ENCODE measurements at regions not wholly inside any gene's neighbourhood (a gene's known extent, or its start where the extent isn't known, plus 50 kb on each side); places are given as distances from the start of the nearest gene placed in this dataset.

- H3K27ac Mint-ChIP-seq: no peak overlapping the region
- H3K36me3 Mint-ChIP-seq (ENCODE audit: low read depth): no peaks in the 10 kb centered on the region
- no peaks in the 10 kb centered on the region for H3K9me3 Mint-ChIP-seq
- intact Hi-C loops (cut with micrococcal nuclease): no loop called here
- H3K27me3 Mint-ChIP-seq: no peaks in the 10 kb centered on the region
- no peak overlapping the region for H3K4me3 Mint-ChIP-seq
- H3K4me1 Mint-ChIP-seq (ENCODE audit: low read depth): no peaks in the 10 kb centered on the region
Observed at GRCh38 chr1:60564916-60565750, 491.6 kb upstream of the C1orf87 start.

GRCh38 chr1:60563777-60564535 lies 490.4 kb upstream of the C1orf87 start:
- no peaks in the 10 kb centered on the region for H3K36me3 Mint-ChIP-seq (ENCODE audit: low read depth)
- no peaks in the 10 kb centered on the region for H3K9me3 Mint-ChIP-seq
- no peaks in the 10 kb centered on the region for H3K27me3 Mint-ChIP-seq
- H3K27ac Mint-ChIP-seq: no peak overlapping the region
- no peaks in the 10 kb centered on the region for H3K4me1 Mint-ChIP-seq (ENCODE audit: low read depth)
- intact Hi-C loops (cut with micrococcal nuclease): no loop called here
- H3K4me3 Mint-ChIP-seq: no peak overlapping the region

- Mint-ChIP-seq H3K36me3 (ENCODE audit: low read depth) (no peaks in the 10 kb centered on the region), H3K27ac (no peak overlapping the region), H3K27me3 (no peaks in the 10 kb centered on the region), H3K4me3 (no peak overlapping the region), H3K4me1 (ENCODE audit: low read depth) (no peaks in the 10 kb centered on the region), H3K9me3 (no peaks in the 10 kb centered on the region)
- intact Hi-C loops (cut with micrococcal nuclease): no loop called here
Observed at GRCh38 chr1:60562740-60563139, 489.2 kb upstream of the C1orf87 start.

DNA sequence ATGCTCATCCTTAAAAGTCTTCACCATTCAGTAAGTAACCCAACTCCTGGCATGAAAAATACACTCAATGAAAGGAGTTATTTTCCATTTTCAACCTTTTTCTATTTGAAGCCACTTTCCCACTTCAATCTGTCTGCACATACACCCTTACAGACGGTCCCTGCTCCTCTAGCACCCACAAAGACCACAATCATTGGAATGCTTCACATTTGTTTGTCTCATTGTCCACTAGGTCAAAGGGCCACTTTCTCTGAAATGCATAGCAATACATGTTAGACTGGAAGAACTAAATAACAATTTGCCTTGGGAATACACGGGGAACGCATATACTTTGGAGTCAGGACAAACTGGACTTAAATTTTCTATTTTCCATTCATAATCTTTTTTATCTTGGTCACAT lies 487.1 kb upstream of the C1orf87 start:
- Mint-ChIP-seq H3K4me3 (no peak overlapping the region), H3K27me3 (no peaks in the 10 kb centered on the region)

GRCh38 chr1:60558236-60558635 lies 484.7 kb upstream of the C1orf87 start:
- H3K27me3 Mint-ChIP-seq: no peaks in the 10 kb centered on the region
- H3K4me3 Mint-ChIP-seq: no peak overlapping the region
- intact Hi-C loops (cut with micrococcal nuclease): no loop called here
- H3K4me1 Mint-ChIP-seq (ENCODE audit: low read depth): no peaks in the 10 kb centered on the region
- H3K27ac Mint-ChIP-seq: no peak overlapping the region
- no peaks in the 10 kb centered on the region for H3K9me3 Mint-ChIP-seq
- H3K36me3 Mint-ChIP-seq (ENCODE audit: low read depth): no peaks in the 10 kb centered on the region

More for the DNA sequence above, 487.1 kb upstream of the C1orf87 start:
- Mint-ChIP-seq H3K4me1 (ENCODE audit: low read depth) (no peaks in the 10 kb centered on the region), H3K27ac (no peak overlapping the region), H3K36me3 (ENCODE audit: low read depth) (no peaks in the 10 kb centered on the region), H3K9me3 (no peaks in the 10 kb centered on the region)
- intact Hi-C loops (cut with micrococcal nuclease): no loop called here

DNA sequence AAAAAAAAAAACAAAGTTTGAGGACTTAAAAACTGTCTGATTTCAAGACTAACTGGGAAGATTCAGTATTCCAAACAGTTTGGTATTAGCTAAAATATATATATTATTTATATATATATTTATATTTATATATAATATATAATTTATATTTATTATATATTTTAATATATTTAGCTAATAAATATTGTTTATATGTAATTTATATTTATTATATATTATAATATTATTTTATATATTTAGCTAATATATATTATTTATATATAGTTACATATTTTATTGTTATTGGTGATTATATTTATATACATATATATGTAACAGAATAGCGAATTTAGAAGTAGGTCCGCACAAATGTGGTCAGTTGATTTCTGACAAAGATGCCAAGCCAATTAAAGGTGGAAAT lies 480.2 kb upstream of the C1orf87 start:
- no peak overlapping the region for H3K27ac Mint-ChIP-seq
- no peak overlapping the region for H3K4me3 Mint-ChIP-seq
- H3K27me3 Mint-ChIP-seq: no peaks in the 10 kb centered on the region
- no peaks in the 10 kb centered on the region for H3K9me3 Mint-ChIP-seq
- no peaks in the 10 kb centered on the region for H3K4me1 Mint-ChIP-seq (ENCODE audit: low read depth)
- no peaks in the 10 kb centered on the region for H3K36me3 Mint-ChIP-seq (ENCODE audit: low read depth)
- intact Hi-C loops (cut with micrococcal nuclease): no loop called here

DNA sequence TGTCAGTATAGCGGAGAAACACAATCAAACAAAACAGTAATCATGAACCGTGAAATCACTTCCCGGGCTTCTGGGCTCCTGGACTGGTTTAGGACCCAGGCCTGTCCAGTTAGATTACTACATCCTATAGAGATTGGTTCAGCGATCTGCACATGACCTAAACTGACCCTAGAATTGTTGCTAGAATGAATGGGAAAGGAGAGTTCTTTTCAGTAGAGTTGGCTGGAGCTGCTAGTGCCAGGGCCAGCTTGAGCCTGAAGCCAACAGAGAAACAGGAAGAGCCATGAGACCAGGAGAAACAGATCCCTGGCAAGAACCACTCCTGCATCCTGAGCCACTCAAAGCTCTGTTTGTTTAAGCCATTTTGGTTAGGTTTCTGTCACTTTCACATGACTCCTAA lies 474.3 kb upstream of the C1orf87 start:
- intact Hi-C loops (cut with micrococcal nuclease): no loop called here
- no peaks in the 10 kb centered on the region for H3K9me3 Mint-ChIP-seq
- H3K27me3 Mint-ChIP-seq: no peaks in the 10 kb centered on the region
- no peaks in the 10 kb centered on the region for H3K4me1 Mint-ChIP-seq (ENCODE audit: low read depth)
- H3K4me3 Mint-ChIP-seq: no peak overlapping the region
- H3K27ac Mint-ChIP-seq: no peak overlapping the region
- H3K36me3 Mint-ChIP-seq (ENCODE audit: low read depth): no peaks in the 10 kb centered on the region

DNA sequence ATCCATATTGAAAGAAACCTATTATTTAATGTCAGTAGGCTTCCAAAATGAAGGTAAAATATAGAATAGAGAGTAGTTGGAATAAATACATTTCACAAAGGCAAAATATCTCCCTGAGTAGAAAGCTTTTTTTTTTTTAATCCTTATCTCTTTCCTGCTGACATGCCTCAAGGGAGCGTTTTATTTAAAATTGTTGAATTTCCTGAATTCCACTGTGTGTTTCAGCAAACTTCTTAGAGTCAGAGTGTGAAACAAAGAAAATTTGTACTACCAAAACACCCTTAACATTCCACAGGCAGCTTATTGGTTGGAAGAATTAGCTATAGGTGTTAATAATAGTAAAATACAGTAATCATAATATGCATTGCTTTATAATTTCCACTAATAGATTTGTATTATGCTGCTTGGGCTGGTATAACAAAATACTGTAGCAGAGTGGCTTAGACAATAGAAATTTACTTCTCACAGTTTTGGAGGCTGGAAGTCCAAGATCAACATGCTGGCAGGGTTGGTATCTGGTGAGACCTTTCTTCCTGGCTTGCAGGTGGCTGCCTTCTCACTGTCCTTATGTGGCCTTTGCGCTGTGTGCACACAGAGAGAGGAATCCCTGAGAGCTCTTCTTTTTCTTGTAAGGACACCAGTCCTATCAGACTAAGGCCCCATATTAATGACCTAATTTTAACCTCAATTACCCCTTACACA lies 468.4 kb upstream of the C1orf87 start:
- Mint-ChIP-seq H3K27me3 (no peaks in the 10 kb centered on the region), H3K4me3 (no peak overlapping the region), H3K4me1 (ENCODE audit: low read depth) (peaks cover 6% of the 10 kb centered on the region), H3K9me3 (peaks cover 12% of the 10 kb centered on the region), H3K36me3 (ENCODE audit: low read depth) (no peaks in the 10 kb centered on the region), H3K27ac (no peak overlapping the region)
- intact Hi-C loops (cut with micrococcal nuclease): no loop called here

DNA sequence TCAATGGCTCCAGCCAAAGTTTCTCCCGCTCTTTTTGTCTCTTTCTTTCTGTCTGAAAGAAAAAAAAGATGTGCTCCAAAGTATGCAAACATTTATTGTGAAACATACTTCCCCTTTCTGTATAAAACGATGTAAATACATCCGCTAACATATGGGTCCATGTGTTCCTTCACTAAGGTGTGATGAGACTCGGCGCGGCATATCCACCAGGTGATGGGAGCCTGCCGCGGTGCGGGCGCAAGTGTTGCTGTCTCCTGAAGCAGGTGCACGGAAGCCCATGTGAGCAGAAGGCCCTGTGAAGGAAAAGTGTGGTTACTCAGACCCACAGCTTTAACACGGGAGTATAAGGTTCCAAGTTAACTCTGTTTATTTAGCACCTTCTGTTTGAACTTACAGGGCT lies 466.6 kb upstream of the C1orf87 start:
- no peaks in the 10 kb centered on the region for H3K36me3 Mint-ChIP-seq (ENCODE audit: low read depth)
- intact Hi-C loops (cut with micrococcal nuclease): no loop called here
- peaks cover 6% of the 10 kb centered on the region for H3K4me1 Mint-ChIP-seq (ENCODE audit: low read depth)
- no peak overlapping the region for H3K4me3 Mint-ChIP-seq
- H3K9me3 Mint-ChIP-seq: peaks cover 19% of the 10 kb centered on the region
- no peak overlapping the region for H3K27ac Mint-ChIP-seq
- H3K27me3 Mint-ChIP-seq: no peaks in the 10 kb centered on the region

DNA sequence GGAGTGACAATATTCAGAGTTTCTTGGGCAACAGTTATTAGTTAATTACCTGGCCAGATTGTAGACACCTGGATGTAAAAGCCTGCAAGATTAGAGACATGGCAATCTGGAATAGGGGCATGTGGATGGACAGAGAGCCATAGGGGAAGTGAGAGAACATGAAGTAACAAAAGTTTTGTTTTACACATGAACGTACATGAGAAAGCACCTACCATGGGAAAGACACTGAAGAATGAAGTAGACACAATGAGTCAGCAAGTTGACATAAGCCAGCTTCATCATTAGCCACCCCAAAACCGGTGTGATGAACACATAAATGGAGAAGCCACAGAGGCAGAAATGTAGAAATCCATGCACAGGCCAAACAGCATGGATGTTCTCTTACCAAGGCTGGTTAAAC lies 462.1 kb upstream of the C1orf87 start:
- peaks cover 19% of the 10 kb centered on the region for H3K9me3 Mint-ChIP-seq
- no peaks in the 10 kb centered on the region for H3K36me3 Mint-ChIP-seq (ENCODE audit: low read depth)
- intact Hi-C loops (cut with micrococcal nuclease): no loop called here
- no peak overlapping the region for H3K4me3 Mint-ChIP-seq
- H3K27ac Mint-ChIP-seq: no peak overlapping the region
- no peaks in the 10 kb centered on the region for H3K27me3 Mint-ChIP-seq
- H3K4me1 Mint-ChIP-seq (ENCODE audit: low read depth): peaks cover 6% of the 10 kb centered on the region

DNA sequence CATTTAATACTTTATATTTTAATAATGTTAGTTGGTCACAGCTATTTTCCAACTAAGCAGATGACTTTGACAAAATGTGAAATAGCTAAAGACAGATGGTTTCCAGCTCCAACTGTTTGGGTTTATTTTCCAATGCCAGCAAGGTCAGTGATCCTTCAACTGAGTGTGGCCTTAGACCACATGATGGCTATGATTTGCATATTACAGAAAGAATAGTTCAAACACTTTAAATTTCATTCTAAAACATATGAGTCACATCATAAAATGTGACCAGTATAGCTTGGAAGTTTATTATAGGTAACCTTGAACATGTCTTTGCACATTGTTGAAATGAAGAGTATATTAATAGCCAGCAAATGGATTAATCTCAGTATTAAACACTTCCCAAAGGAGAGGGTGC lies 454.0 kb upstream of the C1orf87 start:
- Mint-ChIP-seq H3K27ac (no peak overlapping the region), H3K9me3 (peaks cover 7% of the 10 kb centered on the region), H3K27me3 (no peaks in the 10 kb centered on the region), H3K36me3 (ENCODE audit: low read depth) (no peaks in the 10 kb centered on the region), H3K4me1 (ENCODE audit: low read depth) (no peaks in the 10 kb centered on the region), H3K4me3 (no peak overlapping the region)
- intact Hi-C loops (cut with micrococcal nuclease): no loop called here

- Mint-ChIP-seq H3K36me3 (ENCODE audit: low read depth) (no peaks in the 10 kb centered on the region), H3K4me3 (no peak overlapping the region), H3K4me1 (ENCODE audit: low read depth) (no peaks in the 10 kb centered on the region), H3K9me3 (no peaks in the 10 kb centered on the region), H3K27me3 (no peaks in the 10 kb centered on the region), H3K27ac (no peak overlapping the region)
- intact Hi-C loops (cut with micrococcal nuclease): no loop called here
Observed at GRCh38 chr1:60516996-60517395, 443.4 kb upstream of the C1orf87 start.

DNA sequence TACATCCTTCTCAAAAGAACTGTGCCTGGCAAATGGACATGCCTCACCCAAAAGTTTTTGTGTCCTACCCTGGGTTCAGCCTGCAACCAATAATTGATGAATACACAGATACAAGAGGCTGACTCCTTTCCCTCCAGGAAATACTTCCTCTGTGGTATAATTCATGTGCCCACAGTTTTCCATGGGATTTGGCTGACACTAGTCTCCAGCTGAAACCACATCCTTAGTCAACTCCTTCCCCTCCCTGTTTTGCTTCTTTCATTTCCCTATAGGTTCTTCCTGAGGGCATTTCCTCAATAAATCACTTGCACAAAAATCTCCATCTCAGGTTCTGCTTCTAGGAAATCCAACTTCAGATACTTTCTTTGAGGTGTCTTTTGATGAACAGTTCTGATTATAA lies 436.6 kb upstream of the C1orf87 start:
- H3K9me3 Mint-ChIP-seq: no peaks in the 10 kb centered on the region
- no peak overlapping the region for H3K4me3 Mint-ChIP-seq
- intact Hi-C loops (cut with micrococcal nuclease): no loop called here
- H3K27me3 Mint-ChIP-seq: no peaks in the 10 kb centered on the region
- peaks cover 7% of the 10 kb centered on the region for H3K4me1 Mint-ChIP-seq (ENCODE audit: low read depth)
- no peak overlapping the region for H3K27ac Mint-ChIP-seq
- no peaks in the 10 kb centered on the region for H3K36me3 Mint-ChIP-seq (ENCODE audit: low read depth)

- H3K27ac Mint-ChIP-seq: no peak overlapping the region
- H3K36me3 Mint-ChIP-seq (ENCODE audit: low read depth): no peaks in the 10 kb centered on the region
- H3K4me1 Mint-ChIP-seq (ENCODE audit: low read depth): no peaks in the 10 kb centered on the region
- intact Hi-C loops (cut with micrococcal nuclease): no loop called here
- no peaks in the 10 kb centered on the region for H3K27me3 Mint-ChIP-seq
- H3K4me3 Mint-ChIP-seq: no peak overlapping the region
- H3K9me3 Mint-ChIP-seq: peaks cover 21% of the 10 kb centered on the region
Observed at GRCh38 chr1:60504206-60504840, 430.8 kb upstream of the C1orf87 start.
